ENCODE measurements at regions not wholly inside any gene's neighbourhood (a gene's known extent, or its start where the extent isn't known, plus 50 kb on each side); places are given as distances from the start of the nearest gene placed in this dataset.

- TF ChIP-seq CTCF (IDR thresholded peaks at IDR 0.05) (no peak), POLR2AphosphoS5 (IDR thresholded peaks at IDR 0.05) (no peak), POLR2A (IDR thresholded peaks at IDR 0.05) (no peak)
These were observed 741.1 kb upstream of the SALL3 start for GRCh38 chr18:78238404-78239089.
